Dedifferentiated amniotic fluid mesenchymal stem cell (primary cell): ENCODE measurements at regions not wholly inside any gene's neighbourhood (a gene's known extent, or its start where the extent isn't known, plus 50 kb on each side); places are given as distances from the start of the nearest gene placed in this dataset.
"Not testable (repeated sequence)": the region's sequence is repeated elsewhere in the genome, so short reads cannot be mapped to it uniquely, and the experiment has no call there.

Experiments used
- DNase-seq: peaks from one replicate; pipeline ENCODE4 v3.0.0-alpha.2; 2016; ENCODE audit errors: extremely low spot score

DNA sequence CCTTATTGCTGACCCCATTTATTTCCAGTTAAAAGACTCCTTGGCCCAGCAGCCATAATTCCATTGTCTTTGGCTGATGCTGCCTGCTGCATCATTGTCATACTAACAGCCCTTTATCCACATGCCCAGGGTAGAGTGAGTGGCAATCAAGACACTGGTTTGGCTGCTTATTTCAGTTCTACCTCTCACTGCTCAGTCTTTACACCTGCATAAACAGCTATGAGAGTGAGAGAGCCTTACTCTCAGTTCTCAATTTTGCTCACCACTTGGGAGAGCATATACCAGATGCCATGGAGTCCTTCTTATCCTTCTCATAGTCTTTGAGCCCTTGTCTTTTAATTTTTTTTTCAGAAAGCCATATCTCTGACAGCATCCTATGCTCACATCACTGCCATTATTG, 596.9 kb upstream of the CYLC2 start:
- no peak for DNase-seq

DNA sequence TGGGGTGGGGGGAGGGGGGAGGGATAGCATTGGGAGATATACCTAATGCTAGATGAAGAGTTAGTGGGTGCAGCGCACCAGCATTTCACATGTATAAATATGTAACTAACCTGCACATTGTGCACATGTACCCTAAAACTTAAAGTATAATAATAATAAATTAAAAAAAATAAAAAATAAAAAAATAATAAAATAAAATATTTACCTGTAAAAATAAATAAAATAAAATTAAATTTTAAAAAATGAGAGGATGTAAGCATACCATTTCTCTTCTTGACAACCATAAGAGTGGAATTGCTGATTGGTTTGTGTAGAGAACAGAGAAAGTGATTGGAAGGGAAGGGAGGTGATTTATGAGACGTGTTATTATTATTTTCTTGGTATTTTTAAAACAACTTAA, 609.5 kb upstream of the CYLC2 start:
- not testable (repeated sequence) for DNase-seq

DNA sequence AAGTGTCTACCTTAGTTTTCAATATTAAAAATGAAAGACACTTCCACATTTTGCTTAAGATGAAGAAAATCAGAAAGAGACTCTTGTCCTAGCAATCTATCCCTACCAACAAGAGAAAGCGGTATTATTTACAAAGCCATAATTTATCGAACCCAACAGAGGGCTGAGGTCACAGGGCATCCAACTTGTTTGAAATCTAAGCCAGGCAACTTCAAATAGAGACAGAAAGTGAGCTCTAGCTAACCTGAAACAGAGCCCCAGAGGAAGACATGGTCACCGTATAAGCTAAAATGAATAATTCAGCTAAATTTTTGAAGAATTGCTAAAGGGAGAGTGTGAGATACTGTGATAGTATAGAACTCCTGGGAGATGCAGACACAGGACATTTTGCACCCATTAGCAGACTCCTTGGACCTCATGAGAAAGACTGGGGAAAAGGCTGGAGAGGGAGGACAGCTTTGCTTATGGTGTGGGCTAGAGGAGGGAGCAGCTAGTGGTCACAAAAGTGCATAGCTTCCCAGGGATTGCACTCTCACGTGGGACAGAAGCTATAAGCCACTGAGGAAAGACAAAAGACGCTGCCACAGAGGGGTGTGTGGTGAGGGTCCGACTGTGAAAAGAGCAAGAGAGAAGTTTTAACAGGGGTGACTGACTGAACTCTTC, 624.2 kb upstream of the GRIN3A start:
- no peak for DNase-seq

DNA sequence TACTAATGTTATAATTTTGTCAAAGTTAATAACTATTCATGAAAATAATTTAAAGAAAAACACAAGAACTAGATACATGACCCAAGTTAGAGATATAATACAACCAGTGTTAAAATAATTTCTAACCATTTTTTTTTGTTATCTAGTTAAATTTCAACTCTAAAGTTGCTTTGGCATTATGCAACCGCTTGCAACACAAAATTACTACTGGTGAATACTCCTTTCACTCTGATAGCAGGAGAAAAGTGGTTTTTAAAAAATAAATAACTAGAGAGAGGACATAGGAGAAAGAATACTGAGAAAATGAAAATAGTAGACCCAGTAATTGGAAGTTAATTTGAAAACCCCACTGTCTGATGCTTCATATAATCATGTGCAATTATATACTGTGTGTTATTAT, 622.4 kb upstream of the GRIN3A start:
- DNase-seq, result no peak

DNA sequence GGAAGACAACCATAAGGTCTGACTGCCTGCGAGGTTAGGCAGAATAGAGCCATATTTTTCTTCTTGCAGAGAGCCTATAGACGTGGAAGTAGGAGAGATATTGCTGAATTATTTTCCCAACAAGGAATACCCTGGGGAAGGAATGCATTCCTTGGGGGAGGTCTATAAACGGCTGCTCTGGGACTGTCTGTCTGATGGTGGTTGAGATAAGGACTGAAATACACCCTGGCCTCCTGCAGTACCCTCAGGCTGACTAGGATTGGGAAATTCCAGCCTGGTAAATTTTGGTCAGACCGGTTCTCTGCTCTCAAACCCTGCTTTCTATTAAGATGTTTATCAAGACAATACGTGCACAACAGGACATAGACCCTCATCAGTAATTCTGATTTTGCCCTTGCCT, 617.5 kb upstream of the GRIN3A start:
- DNase-seq, result no peak

DNA sequence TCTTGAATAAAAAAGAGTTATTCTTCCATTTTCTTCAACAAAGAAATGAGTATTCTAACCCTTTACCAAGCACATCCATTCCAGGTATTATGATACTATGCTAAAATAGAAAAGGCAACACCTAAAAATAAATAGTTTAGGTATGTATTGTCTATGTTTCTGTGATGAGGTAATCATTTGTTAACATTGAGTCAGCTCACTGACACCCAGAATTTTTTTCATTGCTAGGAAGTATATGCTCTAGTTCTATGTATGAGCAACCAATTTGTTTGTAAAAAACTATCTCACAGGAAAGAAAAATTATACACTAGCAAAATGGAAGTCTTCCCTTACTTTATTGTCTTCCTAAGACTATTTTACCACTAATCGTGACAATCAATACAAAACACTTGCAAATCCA, 615.6 kb upstream of the GRIN3A start:
- DNase-seq, result no peak

DNA sequence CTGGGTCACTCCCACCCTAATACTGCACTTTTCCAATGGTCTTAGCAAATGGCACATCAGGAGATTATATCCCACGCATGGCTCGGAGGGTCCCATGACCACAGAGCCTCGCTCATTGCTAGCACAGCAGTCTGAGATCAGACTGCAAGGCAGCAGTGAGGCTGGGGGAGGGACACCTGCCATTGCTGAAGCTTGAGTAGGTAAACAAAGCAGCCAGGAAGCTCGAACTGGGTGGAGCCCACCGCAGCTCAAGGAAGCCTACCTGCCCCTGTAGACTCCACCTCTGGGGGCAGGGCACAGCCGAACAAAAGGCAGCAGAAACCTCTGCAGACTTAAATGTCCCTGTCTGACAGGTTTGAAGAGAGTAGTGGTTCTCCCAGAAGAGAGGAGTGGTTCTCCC, 599.0 kb upstream of the GRIN3A start:
- DNase-seq, result not testable (repeated sequence)

DNA sequence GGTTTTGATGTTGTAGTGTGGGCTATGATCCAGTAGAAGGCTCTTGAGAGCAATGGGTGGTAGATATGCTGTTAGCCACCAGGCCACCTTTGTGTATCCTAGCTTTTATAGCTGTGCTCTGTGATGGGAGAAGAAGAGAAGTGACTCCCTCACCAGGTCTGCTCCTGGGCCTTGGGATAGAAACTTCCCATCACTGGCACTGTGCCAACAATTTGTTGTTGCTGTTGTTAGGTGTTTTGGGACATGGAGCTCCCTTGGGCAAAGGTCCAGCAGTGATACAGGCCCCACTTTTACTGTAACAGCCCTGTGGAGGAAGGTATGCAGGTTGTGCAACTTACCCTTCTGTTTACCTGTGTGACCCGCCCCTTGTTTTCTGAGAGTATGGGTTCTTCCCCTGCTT, 570.9 kb upstream of the GRIN3A start:
- no peak for DNase-seq

DNA sequence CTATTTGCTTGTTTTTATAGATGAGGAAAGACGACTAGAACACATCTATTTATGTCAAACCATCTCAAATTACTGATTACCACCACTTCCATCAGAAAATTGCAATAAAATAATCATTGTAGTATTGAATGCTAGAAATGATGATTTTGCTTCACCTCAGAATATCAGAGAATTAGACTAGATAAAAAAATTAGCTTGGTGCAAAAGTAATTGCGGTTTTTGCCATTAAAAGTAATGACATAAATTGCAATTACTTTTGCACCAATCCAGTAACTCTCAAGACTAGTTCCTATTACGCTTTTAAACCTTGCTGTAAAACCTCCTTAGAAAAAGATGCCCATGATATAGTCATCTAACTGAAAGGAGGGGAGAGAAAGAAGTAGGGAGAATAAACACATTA, 556.7 kb upstream of the GRIN3A start:
- DNase-seq, result no peak

DNA sequence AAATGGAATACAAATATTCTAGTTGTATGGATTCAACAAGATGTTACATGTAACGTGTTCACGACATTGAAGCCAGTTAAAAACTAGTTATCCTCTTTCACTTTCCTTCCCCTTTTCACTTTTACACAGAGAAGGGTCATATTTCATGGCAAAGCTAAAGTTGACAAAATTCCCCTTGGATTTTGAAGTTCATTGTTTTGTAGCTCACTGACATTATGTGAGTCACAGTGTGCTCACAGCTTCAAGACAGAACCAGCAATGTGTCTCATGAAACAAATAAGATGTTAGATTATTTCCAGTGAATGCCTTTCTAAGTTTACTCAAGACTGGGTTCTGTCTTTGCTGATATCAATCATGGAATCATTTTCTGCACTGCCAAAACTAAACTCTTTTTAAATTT, 535.5 kb upstream of the GRIN3A start:
- no peak for DNase-seq

DNA sequence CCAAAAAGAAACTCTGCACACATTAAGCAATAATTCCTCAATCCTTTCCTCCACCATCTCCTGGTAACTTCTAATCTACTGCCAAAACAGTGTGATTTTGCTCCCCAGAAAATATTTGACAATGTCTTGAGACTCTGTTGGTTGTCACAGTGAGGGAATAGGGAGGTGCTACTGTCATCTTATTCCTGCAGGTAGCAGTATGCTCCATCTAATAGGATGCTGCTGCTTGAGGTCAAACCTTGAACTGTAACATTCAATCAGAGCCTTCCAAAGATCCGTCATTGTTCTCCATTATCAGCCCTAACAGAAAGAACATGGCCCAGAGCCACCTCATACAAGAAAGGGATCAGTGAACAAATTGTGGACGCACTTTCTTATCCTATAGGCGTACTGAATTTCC, 514.7 kb upstream of the GRIN3A start:
- no peak for DNase-seq

DNA sequence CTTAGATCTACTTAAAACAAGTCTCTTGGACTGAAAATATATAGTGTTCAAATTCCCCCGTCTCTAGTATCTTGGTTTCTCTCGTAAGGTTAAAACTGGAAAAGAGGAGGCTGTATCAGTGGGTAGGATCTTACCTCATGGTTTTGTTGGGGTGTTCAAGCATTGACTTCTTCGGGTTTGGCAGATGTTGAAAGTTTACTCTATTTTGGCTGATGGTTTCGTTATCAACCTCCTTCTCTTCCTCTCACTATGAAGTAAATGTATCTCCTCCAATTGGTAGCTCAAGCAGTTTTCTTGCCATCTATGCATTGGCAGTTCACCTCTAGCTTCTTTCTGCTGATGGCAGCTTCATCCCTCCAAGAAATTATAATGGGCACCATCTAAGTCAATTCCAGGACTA, 506.5 kb upstream of the GRIN3A start:
- DNase-seq, result no peak

DNA sequence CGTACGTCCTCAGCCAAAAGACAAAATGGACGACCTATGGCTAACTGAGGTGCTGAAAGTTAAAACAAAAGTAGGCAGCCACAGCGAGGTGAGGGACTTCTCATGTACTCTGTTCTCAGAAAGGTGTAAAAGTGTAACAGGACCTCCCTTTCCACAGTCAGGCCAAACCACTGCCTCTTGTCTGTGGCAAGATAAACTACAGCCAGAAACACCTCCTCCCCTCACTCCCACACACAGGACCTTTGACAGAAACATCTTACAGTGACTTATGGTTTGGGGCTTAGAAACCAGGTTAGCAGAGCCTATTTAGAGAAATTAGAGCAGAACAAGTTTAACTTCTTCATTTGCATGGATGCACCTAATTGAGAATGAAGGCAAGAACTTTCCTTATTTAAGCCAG, 499.1 kb upstream of the GRIN3A start:
- no peak for DNase-seq

DNA sequence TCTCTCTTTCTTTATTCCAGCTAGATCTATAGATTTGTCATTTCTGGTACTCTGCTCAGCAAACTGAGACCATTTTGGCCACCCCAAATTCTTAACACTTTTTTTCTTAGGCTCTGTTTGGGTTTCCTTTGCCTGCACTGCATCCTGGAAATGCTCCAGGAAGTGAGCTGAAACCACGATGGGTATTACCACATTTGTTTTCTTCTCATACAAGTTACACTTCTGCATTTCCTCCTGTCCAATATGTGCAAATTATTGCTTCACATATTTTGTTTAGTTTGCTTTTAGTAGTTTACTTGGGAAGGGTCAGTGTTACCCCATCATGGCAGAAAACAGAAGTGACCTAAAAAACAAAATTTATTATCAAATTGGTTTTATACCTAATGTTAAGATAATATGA, 498.6 kb upstream of the GRIN3A start:
- DNase-seq, result no peak

DNA sequence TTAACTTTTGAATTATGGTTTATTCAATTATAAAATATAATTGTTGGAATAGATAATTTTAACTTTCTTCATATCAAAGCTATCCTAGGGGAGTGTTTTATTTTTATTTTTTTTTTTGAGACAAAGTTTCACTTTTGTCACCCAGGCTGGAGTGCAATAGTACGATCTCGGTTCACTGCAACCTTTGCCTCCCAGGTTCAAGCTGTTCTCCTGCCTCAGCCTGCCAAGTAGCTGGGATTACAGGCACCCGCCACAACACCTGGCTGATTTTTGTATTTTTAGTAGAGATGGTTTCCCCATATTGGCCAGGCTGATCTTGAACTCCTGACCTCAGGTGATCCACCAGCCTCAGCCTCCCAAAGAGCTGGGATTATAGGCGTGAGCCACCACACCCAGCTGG, 489.0 kb upstream of the GRIN3A start:
- not testable (repeated sequence) for DNase-seq

DNA sequence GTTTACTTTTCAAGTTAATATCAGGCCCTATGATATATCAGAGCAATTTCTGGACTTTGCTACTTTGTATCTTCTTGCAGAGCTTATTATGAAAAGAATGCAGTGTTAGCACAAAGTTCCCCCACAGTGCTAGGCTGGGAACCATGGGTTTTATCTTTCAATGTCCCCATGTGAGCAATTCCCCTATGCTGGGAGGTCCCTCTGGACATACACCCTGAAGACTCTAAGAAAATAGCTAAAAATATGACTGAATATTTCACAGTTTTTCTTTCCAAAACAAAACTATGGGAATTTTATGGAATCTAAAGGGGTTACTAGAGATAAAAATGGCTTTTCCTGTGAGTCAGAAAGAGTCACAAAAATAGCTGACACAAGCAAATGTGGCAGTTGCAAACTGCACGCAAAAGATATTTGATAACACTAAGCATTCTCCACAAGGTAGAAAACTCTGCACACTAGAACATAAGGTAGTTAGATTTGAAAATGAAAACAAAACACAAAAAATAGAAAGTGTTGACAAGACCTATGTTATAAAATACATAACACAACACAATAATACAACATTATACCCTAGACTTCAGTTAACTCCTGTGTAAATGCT, 487.5 kb upstream of the GRIN3A start:
- DNase-seq, result no peak

DNA sequence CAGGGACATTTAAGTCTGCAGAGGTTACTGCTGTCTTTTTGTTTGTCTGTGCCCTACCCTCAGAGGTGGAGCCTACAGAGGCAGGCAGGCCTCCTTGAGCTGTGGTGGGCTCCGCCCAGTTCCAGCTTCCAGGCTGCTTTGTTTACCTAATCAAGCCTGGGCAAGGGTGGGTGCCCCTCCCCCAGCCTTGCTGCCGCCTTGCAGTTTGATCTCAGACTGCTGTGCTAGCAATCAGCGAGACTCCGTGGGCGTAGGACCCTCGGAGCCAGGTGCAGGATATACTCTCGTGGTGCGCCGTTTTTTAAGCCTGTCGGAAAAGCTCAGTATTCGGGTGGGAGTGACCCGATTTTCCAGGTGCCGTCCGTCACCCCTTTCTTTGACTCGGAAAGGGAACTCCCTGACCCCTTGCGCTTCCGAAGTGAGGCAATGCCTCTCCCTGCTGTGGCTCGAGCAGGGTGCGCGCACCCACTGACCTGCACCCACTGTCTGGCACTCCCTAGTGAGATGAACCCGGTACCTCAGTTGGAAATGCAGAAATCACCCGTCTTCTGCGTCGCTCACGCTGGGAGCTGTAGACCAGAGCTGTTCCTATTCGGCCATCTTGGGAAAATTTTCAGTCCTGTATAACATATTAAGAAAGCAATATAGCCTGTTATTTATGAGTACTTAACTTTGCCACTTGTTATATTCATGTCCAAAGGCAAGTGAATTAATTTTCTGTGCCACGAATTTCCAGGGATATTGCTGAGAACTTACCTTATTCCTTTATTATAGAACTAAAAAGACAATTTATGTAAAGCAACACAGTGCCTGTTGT, 485.1 kb upstream of the GRIN3A start:
- not testable (repeated sequence) for DNase-seq

DNA sequence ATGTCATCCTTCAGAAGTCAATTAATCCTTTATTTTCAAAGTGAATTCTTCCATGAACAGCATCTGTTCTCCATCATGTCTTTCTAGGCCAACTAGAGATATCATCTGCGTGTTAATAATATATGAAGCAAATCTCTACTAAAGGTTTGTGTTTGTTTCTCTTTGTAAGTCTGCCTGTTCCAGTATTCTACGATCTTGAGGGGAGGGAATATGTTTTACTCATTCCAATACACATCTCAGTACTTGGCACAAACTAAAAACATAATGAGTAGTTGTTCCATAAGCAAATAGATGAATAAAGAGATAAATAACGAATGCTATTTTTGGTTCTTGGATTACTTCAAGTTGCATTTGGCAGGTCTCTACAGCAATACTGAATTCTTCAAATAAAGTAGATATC, 470.7 kb upstream of the GRIN3A start:
- DNase-seq, result no peak

DNA sequence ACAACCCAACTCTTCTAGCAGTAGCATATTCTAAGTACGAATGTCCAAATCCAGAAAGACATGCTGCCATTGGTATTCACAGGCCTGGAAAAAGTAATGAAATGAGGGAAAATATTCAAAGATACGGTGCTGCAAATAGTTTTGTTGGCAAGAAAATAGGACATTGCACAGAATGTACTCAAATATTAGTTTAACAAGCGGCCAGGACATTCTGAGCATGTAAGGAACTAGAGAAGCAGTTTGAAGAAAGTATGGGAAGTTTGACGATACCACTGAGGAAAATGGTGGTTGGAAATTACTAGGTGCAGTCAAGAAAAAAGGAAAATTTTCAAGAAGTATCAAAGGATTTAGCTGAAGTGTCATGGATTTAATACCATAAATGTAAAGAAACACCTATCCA, 468.0 kb upstream of the GRIN3A start:
- DNase-seq, result no peak

DNA sequence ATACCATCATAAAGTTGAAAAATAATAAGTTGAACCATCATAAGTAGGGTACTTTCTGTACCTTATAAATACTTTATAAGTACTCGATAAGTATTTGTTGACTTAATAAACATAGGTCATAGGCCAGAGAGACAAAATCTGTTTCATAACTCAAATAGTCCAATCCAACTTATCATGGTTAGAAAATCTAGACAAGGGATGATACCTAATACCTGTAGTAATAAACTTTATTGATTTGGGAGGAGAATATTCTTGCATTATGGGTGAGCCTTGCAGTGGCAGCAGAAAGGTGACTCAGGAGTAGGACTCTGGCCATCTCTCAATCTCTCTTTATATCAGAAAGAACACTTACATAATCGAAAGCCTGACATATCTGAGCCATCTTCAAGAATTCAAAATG, 466.8 kb upstream of the GRIN3A start:
- DNase-seq, result no peak

DNA sequence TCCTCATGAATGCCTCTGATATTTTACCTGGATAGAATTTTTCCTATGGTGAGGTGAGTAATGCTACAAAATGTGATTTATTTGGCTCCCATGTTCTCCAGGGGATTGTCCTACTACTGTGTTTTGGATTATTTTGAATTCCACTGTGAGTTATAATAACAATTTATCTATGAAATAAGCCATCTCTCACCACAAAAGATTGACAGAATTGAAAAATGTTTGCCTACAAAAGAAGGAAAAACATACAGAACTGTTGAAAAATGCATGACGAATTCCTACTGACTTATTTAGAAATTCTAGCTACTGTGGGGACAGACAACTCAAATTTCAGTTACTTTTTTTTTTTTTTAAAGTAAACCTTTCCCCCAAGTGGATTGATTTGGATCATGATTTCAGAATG, 463.7 kb upstream of the GRIN3A start:
- no peak for DNase-seq

DNA sequence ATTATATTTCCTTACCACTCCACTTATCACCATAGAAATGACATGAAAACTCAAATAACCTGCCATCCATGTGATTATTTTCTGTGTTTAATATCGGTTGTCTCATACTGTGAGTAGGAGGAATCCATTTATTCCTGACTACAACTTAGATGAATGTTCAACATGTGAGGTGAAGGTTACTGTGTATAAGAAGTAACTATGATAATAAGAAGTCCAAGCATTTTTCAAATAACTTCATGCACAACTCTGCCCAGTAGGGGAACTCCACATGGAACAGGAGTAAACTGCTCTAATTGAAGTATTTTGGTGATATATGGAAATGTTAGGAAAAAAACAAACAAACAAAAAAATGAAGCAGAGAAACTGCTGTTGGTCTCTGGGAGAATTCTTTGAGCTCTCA, 447.5 kb upstream of the GRIN3A start:
- no peak for DNase-seq

DNA sequence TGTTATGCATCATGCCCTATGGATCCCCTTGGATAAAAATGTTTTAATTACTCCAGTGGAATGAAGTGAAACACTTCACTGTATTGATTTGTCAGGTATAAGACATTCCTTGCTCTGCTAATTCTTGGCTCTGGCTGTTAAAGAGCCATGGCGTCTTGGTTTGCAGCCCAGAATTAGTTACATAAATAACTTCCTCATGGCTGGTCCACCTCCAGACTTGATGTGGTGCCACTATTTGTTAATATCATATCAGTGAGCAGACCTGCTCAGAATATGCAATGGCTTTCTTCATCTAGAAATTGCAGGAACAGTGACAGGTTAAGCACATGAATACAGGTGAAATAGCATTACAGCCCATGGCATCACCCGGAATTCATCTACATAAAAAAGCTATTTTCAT, 446.9 kb upstream of the GRIN3A start:
- no peak for DNase-seq
